ENCODE measurements at regions not wholly inside any gene's neighbourhood (a gene's known extent, or its start where the extent isn't known, plus 50 kb on each side); places are given as distances from the start of the nearest gene placed in this dataset.
A peak's percentile ranks its signal among the peaks of the same experiment; 100 is the strongest.

- Histone ChIP-seq H3K36me3 (ENCODE audit: insufficient read depth in 1 of 2, low read depth in 1 of 2) (no peaks in the 10 kb centered on the region), H3K4me3 (no peak overlapping the region), H3K9me3 (peaks cover 6% of the 10 kb centered on the region), H3K4me1 (no peaks in the 10 kb centered on the region), H3K27me3 (ENCODE audit: insufficient read depth in 3 of 3, low read length in 2 of 3) (no peaks in the 10 kb centered on the region), H3K27ac (no peak overlapping the region)
- TF ChIP-seq CTCF (IDR thresholded peaks at IDR 0.05) = no peak
- no peak for DNase-seq
- ATAC-seq = peak in 1 of 4 donors; percentile 49
- intact Hi-C loops (cut with DNase I) = no loop called here
These were observed 207.0 kb downstream of the ATP23 start for GRCh38 chr12:58148405-58148804.

GRCh38 chr12:58148976-58149375, 207.6 kb downstream of the ATP23 start:
- ATAC-seq (no peak), DNase-seq (no peak)
- Histone ChIP-seq H3K27me3 (ENCODE audit: insufficient read depth in 3 of 3, low read length in 2 of 3) (no peaks in the 10 kb centered on the region), H3K27ac (no peak overlapping the region), H3K9me3 (peaks cover 6% of the 10 kb centered on the region), H3K4me1 (no peaks in the 10 kb centered on the region), H3K36me3 (ENCODE audit: insufficient read depth in 1 of 2, low read depth in 1 of 2) (no peaks in the 10 kb centered on the region), H3K4me3 (no peak overlapping the region)
- TF ChIP-seq CTCF (IDR thresholded peaks at IDR 0.05) = no peak
- intact Hi-C loops (cut with DNase I) = no loop called here

GRCh38 chr12:58154359-58154758, 213.0 kb downstream of the ATP23 start:
- ATAC-seq (no peak), DNase-seq (no peak)
- no peaks in the 10 kb centered on the region for H3K9me3 ChIP-seq
- H3K4me3 ChIP-seq = no peak overlapping the region
- no peaks in the 10 kb centered on the region for H3K36me3 ChIP-seq (ENCODE audit: insufficient read depth in 1 of 2, low read depth in 1 of 2)
- 100% methylated on average over 1 of the region's 1 CpG for WGBS, 3 donors
- H3K27ac ChIP-seq = no peak overlapping the region
- H3K4me1 ChIP-seq = no peaks in the 10 kb centered on the region
- no peaks in the 10 kb centered on the region for H3K27me3 ChIP-seq (ENCODE audit: insufficient read depth in 3 of 3, low read length in 2 of 3)
- intact Hi-C loops (cut with DNase I) = no loop called here
- TF ChIP-seq CTCF (IDR thresholded peaks at IDR 0.05) = no peak

GRCh38 chr12:58156697-58157096, 215.3 kb downstream of the ATP23 start:
- Histone ChIP-seq H3K4me1 (peaks cover 7% of the 10 kb centered on the region), H3K36me3 (ENCODE audit: insufficient read depth in 1 of 2, low read depth in 1 of 2) (no peaks in the 10 kb centered on the region), H3K4me3 (no peak overlapping the region), H3K27ac (no peak overlapping the region), H3K27me3 (ENCODE audit: insufficient read depth in 3 of 3, low read length in 2 of 3) (no peaks in the 10 kb centered on the region), H3K9me3 (no peaks in the 10 kb centered on the region)
- DNase-seq = no peak
- ATAC-seq = no peak
- TF ChIP-seq CTCF (IDR thresholded peaks at IDR 0.05) = no peak
- intact Hi-C loops (cut with DNase I) = no loop called here
- 82 to 89% (median 85%) methylated on average over 2 of the region's 2 CpGs for WGBS, 3 donors

GRCh38 chr12:58159941-58160340, 218.6 kb downstream of the ATP23 start:
- Histone ChIP-seq H3K9me3 (no peaks in the 10 kb centered on the region), H3K4me1 (peaks cover 7% of the 10 kb centered on the region), H3K4me3 (no peak overlapping the region), H3K27ac (peak overlapping the region; percentile 48), H3K27me3 (ENCODE audit: insufficient read depth in 3 of 3, low read length in 2 of 3) (no peaks in the 10 kb centered on the region), H3K36me3 (ENCODE audit: insufficient read depth in 1 of 2, low read depth in 1 of 2) (no peaks in the 10 kb centered on the region)
- WGBS, 3 donors = 27 to 49% (median 29%) methylated on average over 2 of the region's 2 CpGs
- ATAC-seq = peak; percentile 90 to 95 (median 92)
- DNase-seq = no peak
- intact Hi-C loops (cut with DNase I) = no loop called here
- TF ChIP-seq CTCF (IDR thresholded peaks at IDR 0.05) = no peak
